ENCODE measurements at regions not wholly inside any gene's neighbourhood (a gene's known extent, or its start where the extent isn't known, plus 50 kb on each side); places are given as distances from the start of the nearest gene placed in this dataset.

- H3K4me3 ChIP-seq (ENCODE audit: low read depth, low read length), result no peak overlapping the region
- no peak for TF ChIP-seq CTCF (IDR thresholded peaks at IDR 0.05; ENCODE audit: low read depth, low read length)
These were observed 648.5 kb upstream of the NR2F2 start for GRCh38 chr15:95681836-95682544.

- no peak for TF ChIP-seq CTCF (IDR thresholded peaks at IDR 0.05; ENCODE audit: low read depth, low read length)
- H3K4me3 ChIP-seq (ENCODE audit: low read depth, low read length), result no peak overlapping the region
These were observed 646.4 kb upstream of the NR2F2 start for GRCh38 chr15:95684126-95684525.

GRCh38 chr15:95684693-95685115, 645.8 kb upstream of the NR2F2 start:
- no peak overlapping the region for H3K4me3 ChIP-seq (ENCODE audit: low read depth, low read length)
- TF ChIP-seq CTCF (IDR thresholded peaks at IDR 0.05; ENCODE audit: low read depth, low read length), result no peak

- no peak overlapping the region for H3K4me3 ChIP-seq (ENCODE audit: low read depth, low read length)
- no peak for TF ChIP-seq CTCF (IDR thresholded peaks at IDR 0.05; ENCODE audit: low read depth, low read length)
These were observed 643.4 kb upstream of the NR2F2 start for GRCh38 chr15:95687061-95687460.

GRCh38 chr15:95687686-95688085, 642.8 kb upstream of the NR2F2 start:
- TF ChIP-seq CTCF (IDR thresholded peaks at IDR 0.05; ENCODE audit: low read depth, low read length), result no peak
- H3K4me3 ChIP-seq (ENCODE audit: low read depth, low read length), result no peak overlapping the region

- no peak for TF ChIP-seq CTCF (IDR thresholded peaks at IDR 0.05; ENCODE audit: low read depth, low read length)
- H3K4me3 ChIP-seq (ENCODE audit: low read depth, low read length), result no peak overlapping the region
These were observed 639.7 kb upstream of the NR2F2 start for GRCh38 chr15:95690631-95691340.

GRCh38 chr15:95693917-95694316, 636.6 kb upstream of the NR2F2 start:
- H3K4me3 ChIP-seq (ENCODE audit: low read depth, low read length), result no peak overlapping the region
- no peak for TF ChIP-seq CTCF (IDR thresholded peaks at IDR 0.05; ENCODE audit: low read depth, low read length)
